Vagina (tissue), 2 donors: ENCODE measurements at regions not wholly inside any gene's neighbourhood (a gene's known extent, or its start where the extent isn't known, plus 50 kb on each side); places are given as distances from the start of the nearest gene placed in this dataset.

Experiments
- DNase-seq, 2 donors: peaks; one replicate each; pipeline ENCODE4 v3.0.0-alpha.2; 2017; ENCODE audit errors: extremely low spot score in 2 of 2
- H3K27ac ChIP-seq: fragments of 200-600 bp; sonication (generic); one replicate; pipeline ENCODE4 v1.5.1; 2019
- H3K27me3 ChIP-seq: fragments of 200-600 bp; sonication (generic); one replicate; pipeline ENCODE4 v1.5.1; 2019
- H3K36me3 ChIP-seq, 2 donors: fragments of 200-600 bp; sonication (generic); one replicate each; pipeline ENCODE4 v1.5.1; 2017 to 2019
- H3K4me1 ChIP-seq: fragments of 200-600 bp; sonication (generic); one replicate; pipeline ENCODE4 v1.5.1; 2019
- H3K4me3 ChIP-seq, 2 donors: fragments of 200-600 bp; sonication (generic); 1 replicate in 1 of 2; 2 replicates in 1 of 2; pipeline ENCODE4 v1.5.1; 2016 to 2019
- H3K9me3 ChIP-seq: fragments of 200-600 bp; sonication (generic); one replicate; pipeline ENCODE4 v1.5.1; 2019
- CTCF ChIP-seq, 3 experiments: fragments of 450-650 bp in 2 of 3; fragments of 200-600 bp in 1 of 3; sonication (generic) in 1 of 3; IDR thresholded peaks; one replicate each; pipeline ENCODE4 v1.5.1; 2017 to 2019; ENCODE audit warnings: antibody characterized with exemption in 3 of 3, mild to moderate bottlenecking in 2 of 3, moderate library complexity in 2 of 3
- POLR2A ChIP-seq, 2 donors: fragments of 450-650 bp; IDR thresholded peaks; one replicate each; pipeline ENCODE4 v1.6.1; 2017; ENCODE audit warnings: antibody characterized with exemption in 2 of 2, mild to moderate bottlenecking in 2 of 2, moderate library complexity in 2 of 2
- POLR2AphosphoS5 ChIP-seq, 2 donors: sonication (generic); formaldehyde crosslinking; IDR thresholded peaks; one replicate each; pipeline ENCODE4 v1.9.0; 2017; ENCODE audit warnings: antibody characterized with exemption in 2 of 2, mild to moderate bottlenecking in 2 of 2, low read depth in 1 of 2; ENCODE audit not compliant: insufficient read depth in 1 of 2
- intact Hi-C: fragments of 100-400 bp; cut with DNase I; formaldehyde crosslinking; loops from one replicate; pipeline ENCODE4 v1.15.1; 2023

- intact Hi-C loops: no loop called here
- no peak for DNase-seq
These were observed 82.4 kb downstream of the SLC2A10 start for GRCh38 chr20:46791722-46792416.

GRCh38 chr20:46797206-46797605 is 87.8 kb downstream of the SLC2A10 start:
- intact Hi-C loops: no loop called here
- no peaks in the 10 kb centered on the region for H3K4me1 ChIP-seq
- no peak overlapping the region for H3K4me3 ChIP-seq
- TF ChIP-seq POLR2A (IDR thresholded peaks at IDR 0.05) (no peak), POLR2AphosphoS5 (IDR thresholded peaks at IDR 0.05; ENCODE audit: insufficient read depth in 1 of 2, low read depth in 1 of 2) (no peak), CTCF (IDR thresholded peaks at IDR 0.05) (no peak)
- no peaks in the 10 kb centered on the region for H3K36me3 ChIP-seq
- H3K27ac ChIP-seq: no peak overlapping the region
- no peaks in the 10 kb centered on the region for H3K9me3 ChIP-seq
- DNase-seq: no peak
- no peaks in the 10 kb centered on the region for H3K27me3 ChIP-seq

More at GRCh38 chr20:46791722-46792416, 82.4 kb downstream of the SLC2A10 start:
- Histone ChIP-seq H3K27ac (no peak overlapping the region), H3K4me3 (no peak overlapping the region), H3K4me1 (no peaks in the 10 kb centered on the region), H3K27me3 (no peaks in the 10 kb centered on the region), H3K36me3 (no peaks in the 10 kb centered on the region), H3K9me3 (no peaks in the 10 kb centered on the region)
- no peak for TF ChIP-seq POLR2AphosphoS5 (IDR thresholded peaks at IDR 0.05; ENCODE audit: insufficient read depth in 1 of 2, low read depth in 1 of 2)
- no peak for TF ChIP-seq CTCF (IDR thresholded peaks at IDR 0.05)

GRCh38 chr20:46798430-46798829 is 89.0 kb downstream of the SLC2A10 start:
- no peaks in the 10 kb centered on the region for H3K27me3 ChIP-seq
- no peak for TF ChIP-seq POLR2AphosphoS5 (IDR thresholded peaks at IDR 0.05; ENCODE audit: insufficient read depth in 1 of 2, low read depth in 1 of 2)
- no peak for TF ChIP-seq CTCF (IDR thresholded peaks at IDR 0.05)
- no peak for TF ChIP-seq POLR2A (IDR thresholded peaks at IDR 0.05)
- intact Hi-C loops: no loop called here
- H3K9me3 ChIP-seq: no peaks in the 10 kb centered on the region
- H3K4me3 ChIP-seq: no peak overlapping the region
- no peak for DNase-seq
- H3K4me1 ChIP-seq: no peaks in the 10 kb centered on the region
- no peaks in the 10 kb centered on the region for H3K36me3 ChIP-seq
- no peak overlapping the region for H3K27ac ChIP-seq

GRCh38 chr20:46799781-46800408 is 90.4 kb downstream of the SLC2A10 start:
- Histone ChIP-seq H3K36me3 (no peaks in the 10 kb centered on the region), H3K4me1 (no peaks in the 10 kb centered on the region), H3K4me3 (no peak overlapping the region), H3K27ac (no peak overlapping the region), H3K9me3 (no peaks in the 10 kb centered on the region), H3K27me3 (no peaks in the 10 kb centered on the region)
- TF ChIP-seq POLR2A (IDR thresholded peaks at IDR 0.05): no peak
- no peak for TF ChIP-seq POLR2AphosphoS5 (IDR thresholded peaks at IDR 0.05; ENCODE audit: insufficient read depth in 1 of 2, low read depth in 1 of 2)
- no peak for TF ChIP-seq CTCF (IDR thresholded peaks at IDR 0.05)
- DNase-seq: no peak
- intact Hi-C loops: no loop called here

- DNase-seq: no peak
- no peaks in the 10 kb centered on the region for H3K4me1 ChIP-seq
- H3K36me3 ChIP-seq: no peaks in the 10 kb centered on the region
- no peak overlapping the region for H3K27ac ChIP-seq
- intact Hi-C loops: no loop called here
- no peak overlapping the region for H3K4me3 ChIP-seq
- H3K9me3 ChIP-seq: no peaks in the 10 kb centered on the region
- TF ChIP-seq POLR2A (IDR thresholded peaks at IDR 0.05) (no peak), CTCF (IDR thresholded peaks at IDR 0.05) (no peak), POLR2AphosphoS5 (IDR thresholded peaks at IDR 0.05; ENCODE audit: insufficient read depth in 1 of 2, low read depth in 1 of 2) (no peak)
- H3K27me3 ChIP-seq: no peaks in the 10 kb centered on the region
These were observed 91.0 kb downstream of the SLC2A10 start for GRCh38 chr20:46800409-46800804.
